HCT116 (cell line): ENCODE measurements at regions not wholly inside any gene's neighbourhood (a gene's known extent, or its start where the extent isn't known, plus 50 kb on each side); places are given as distances from the start of the nearest gene placed in this dataset.

Experiments
- ATAC-seq: fragments of 200-7000 bp; cut with Tn5 transposase; 2 replicates; pipeline ENCODE4 v1.9.1; 2020; ENCODE audit warnings: mild to moderate bottlenecking, moderate library complexity
- BruUV-seq: library from RNA; stranded (reverse); fragments of 400-500 nt; replicated peaks from 2 replicates; lab custom pipeline; 2021; lab: Mats Ljungman, UMichigan
- CTCF ChIA-PET: fragments of 300-600 bp; sonication (Branson Sonifier 250); formaldehyde crosslinking; loops from one replicate; lab custom pipeline; 2021; ENCODE audit warnings: antibody characterized with exemption; lab: Charles Lee
- POLR2A ChIA-PET: fragments of 300-600, 350-600 bp; sonication (Branson Sonifier 250); formaldehyde crosslinking; loops from one replicate; lab custom pipeline; 2021; ENCODE audit warnings: antibody characterized with exemption; lab: Charles Lee
- RAD21 ChIA-PET, 2 experiments: fragments of 300-600 bp; sonication (Branson Sonifier 250); formaldehyde crosslinking; loops; one replicate each; lab custom pipeline; 2023; ENCODE audit warnings: low total read pairs in 2 of 2; ENCODE audit not compliant: uncharacterized antibody in 2 of 2, unreplicated experiment in 2 of 2, low non-redundant PET in 1 of 2; lab: Charles Lee
- DNase-seq: peaks from one replicate; pipeline ENCODE4 v3.0.0-alpha.2; 2010; ENCODE audit warnings: low read depth, low spot score
- H2AFZ ChIP-seq: fragments of 200-600 bp; shearing (Covaris generic), sonication (generic); 2 replicates; pipeline ENCODE4 v1.6.1; 2017; ENCODE audit warnings: low read depth, mixed run types, mixed read lengths, antibody characterized with exemption, low read length; ENCODE audit not compliant: poor library complexity, severe bottlenecking
- H3K27ac ChIP-seq: 2 replicates; pipeline ENCODE4 v1.5.1; 2012; ENCODE audit warnings: low read depth, low read length
- H3K27me3 ChIP-seq: fragments of 200-600 bp; sonication (generic); 2 replicates; pipeline ENCODE4 v1.6.1; 2016; ENCODE audit warnings: mixed run types, low read length, mixed read lengths; ENCODE audit not compliant: insufficient read depth
- H3K36me3 ChIP-seq, 2 experiments: fragments of 200-500 bp in 1 of 2; fragments of 200-600 bp in 1 of 2; sonication (Bioruptor generic) in 1 of 2; sonication (generic) in 1 of 2; 2 replicates each; pipeline versions ENCODE4 v1.5.1 to v1.6.1; 2014 to 2016; ENCODE audit warnings: low read length in 2 of 2, inconsistent platforms in 1 of 2, mixed read lengths in 1 of 2, mixed run types in 1 of 2; ENCODE audit not compliant: insufficient read depth in 2 of 2, control insufficient read depth in 1 of 2
- H3K4me1 ChIP-seq, 2 experiments: fragments of 200-600 bp in 1 of 2; sonication (generic) in 1 of 2; 2 replicates each; pipeline versions ENCODE4 v1.5.1 to v1.6.1; 2012 to 2017; ENCODE audit warnings: low read length in 2 of 2, inconsistent platforms in 1 of 2, mild to moderate bottlenecking in 1 of 2, mixed read lengths in 1 of 2, mixed run types in 1 of 2, moderate library complexity in 1 of 2; ENCODE audit not compliant: insufficient read depth in 2 of 2, control insufficient read depth in 1 of 2
- H3K4me2 ChIP-seq: fragments of 200-600 bp; sonication (generic); 2 replicates; pipeline ENCODE4 v1.6.1; 2017; ENCODE audit warnings: mixed run types, low read length, mixed read lengths
- H3K4me3 ChIP-seq, 2 experiments: fragments of 200-600 bp in 1 of 2; sonication (generic) in 1 of 2; replicated peaks in 1 of 2; 2 replicates each; pipeline ENCODE4 v1.5.1; 2011 to 2016; ENCODE audit warnings: low read length in 2 of 2, control low read depth in 1 of 2, low read depth in 1 of 2, mild to moderate bottlenecking in 1 of 2, mixed read lengths in 1 of 2, mixed run types in 1 of 2
- H3K79me2 ChIP-seq: fragments of 200-600 bp; sonication (generic); 2 replicates; pipeline ENCODE4 v1.6.1; 2017; ENCODE audit warnings: mild to moderate bottlenecking, mixed run types, low read length, moderate library complexity, mixed read lengths; ENCODE audit not compliant: insufficient read depth
- H3K9ac ChIP-seq: fragments of 200-600 bp; sonication (generic); 2 replicates; pipeline ENCODE4 v1.6.1; 2016; ENCODE audit warnings: low read length, mixed read lengths
- H3K9me2 ChIP-seq: fragments of 200-600 bp; sonication (generic), shearing (Covaris generic); 2 replicates; pipeline ENCODE4 v1.6.1; 2017; ENCODE audit warnings: mixed run types, mild to moderate bottlenecking, moderate library complexity; ENCODE audit not compliant: insufficient read depth
- H3K9me3 ChIP-seq, 2 experiments: fragments of 200-500 bp in 1 of 2; fragments of 200-600 bp in 1 of 2; sonication (Bioruptor generic) in 1 of 2; sonication (generic) in 1 of 2; 2 replicates each; pipeline ENCODE4 v1.6.1; 2014 to 2017; ENCODE audit warnings: low read length in 2 of 2, mixed read lengths in 2 of 2, inconsistent platforms in 1 of 2, low read depth in 1 of 2, mild to moderate bottlenecking in 1 of 2, mixed run types in 1 of 2, moderate library complexity in 1 of 2; ENCODE audit not compliant: control insufficient read depth in 1 of 2, insufficient read depth in 1 of 2
- H4K20me1 ChIP-seq: fragments of 200-600 bp; sonication (generic), shearing (Covaris generic); 2 replicates; pipeline ENCODE4 v1.6.1; 2017; ENCODE audit warnings: mixed run types, mild to moderate bottlenecking, moderate library complexity; ENCODE audit not compliant: insufficient read depth
- CBX3 ChIP-seq: IDR thresholded peaks from 2 replicates; pipeline ENCODE4 v1.6.1; 2012; ENCODE audit warnings: low read depth
- ELF1 ChIP-seq: IDR thresholded peaks from 2 replicates; pipeline ENCODE4 v1.6.1; 2012; ENCODE audit warnings: low read depth, borderline replicate concordance
- EZH2 ChIP-seq: fragments of 200-600 bp; sonication (generic); IDR thresholded peaks from 2 replicates; pipeline ENCODE4 v1.6.1; 2017; ENCODE audit warnings: antibody characterized with exemption, mixed run types
- FOSL1 ChIP-seq: IDR thresholded peaks from 2 replicates; pipeline ENCODE4 v1.6.1; 2012; ENCODE audit warnings: low read depth
- RAD21 ChIP-seq: IDR thresholded peaks from 2 replicates; pipeline ENCODE4 v1.6.1; 2012; ENCODE audit warnings: low read depth, mild to moderate bottlenecking
- REST ChIP-seq: IDR thresholded peaks from 2 replicates; pipeline ENCODE4 v1.6.1; 2012; ENCODE audit warnings: low read depth
- SP1 ChIP-seq: IDR thresholded peaks from 2 replicates; pipeline ENCODE4 v1.6.1; 2012; ENCODE audit warnings: low read depth
- SRF ChIP-seq: IDR thresholded peaks from 2 replicates; pipeline ENCODE4 v1.6.1; 2012; ENCODE audit warnings: low read depth
- TCF7L2 ChIP-seq: IDR thresholded peaks from 2 replicates; pipeline ENCODE4 v1.7.0; 2011; ENCODE audit warnings: borderline replicate concordance, inconsistent platforms; ENCODE audit not compliant: insufficient read depth, insufficient read length; ENCODE audit errors: extremely low read depth
- YY1 ChIP-seq: IDR thresholded peaks from 2 replicates; pipeline ENCODE4 v1.6.1; 2011; ENCODE audit warnings: low read length, low read depth, moderate library complexity, mild to moderate bottlenecking; ENCODE audit not compliant: insufficient replicate concordance; ENCODE audit errors: extremely low read depth
- ZFX ChIP-seq: fragments of 450-650 bp; IDR thresholded peaks from 2 replicates; pipeline ENCODE4 v1.6.1; 2017
- ZNF274 ChIP-seq: fragments of 200-500 bp; sonication (Bioruptor generic); IDR thresholded peaks from 2 replicates; pipeline ENCODE4 v1.6.1; 2014; ENCODE audit warnings: mild to moderate bottlenecking, low read depth, low read length, inconsistent platforms
- intact Hi-C: fragments of 100-400 bp; cut with micrococcal nuclease; formaldehyde crosslinking; loops from 2 replicates; pipeline ENCODE4 v1.10.0; 2022

- no peak for TF ChIP-seq TCF7L2
- TF ChIP-seq ELF1, result no peak
- no peak for TF ChIP-seq YY1
- TF ChIP-seq ZFX, result no peak
- TF ChIP-seq SRF, result no peak
- TF ChIP-seq SP1, result no peak
- TF ChIP-seq RAD21, result no peak
- no peak for TF ChIP-seq EZH2
- TF ChIP-seq REST, result no peak
- TF ChIP-seq ZNF274, result no peak
- TF ChIP-seq FOSL1, result no peak
- no peak for TF ChIP-seq CBX3
- no peaks in the 10 kb centered on the region for H3K9me2 ChIP-seq
- ATAC-seq, result no peak
Observed at GRCh38 chr15:97490429-97490828, 470.1 kb upstream of the ARRDC4 start.

More at GRCh38 chr15:97490429-97490828, 470.1 kb upstream of the ARRDC4 start:
- Histone ChIP-seq H3K4me3 (no peak overlapping the region), H4K20me1 (no peaks in the 10 kb centered on the region), H3K9ac (no peak overlapping the region), H3K27me3 (no peaks in the 10 kb centered on the region), H3K79me2 (no peaks in the 10 kb centered on the region), H3K4me1 (no peaks in the 10 kb centered on the region), H3K4me2 (no peak overlapping the region), H3K36me3 (no peaks in the 10 kb centered on the region), H3K27ac (no peak overlapping the region), H3K9me3 (peaks cover 0 to 6% of the 10 kb centered on the region in 2 experiments; a peak in 2 of 4 replicates), H2AFZ (no peak overlapping the region)
- ChIA-PET POLR2A (no interaction called here), CTCF (no interaction called here), RAD21 (no interaction called here)
- no peak for DNase-seq
- no TSS peak for BruUV-seq
- intact Hi-C loops, result no loop called here
